OCI-LY3 (cell line): ENCODE measurements at regions not wholly inside any gene's neighbourhood (a gene's known extent, or its start where the extent isn't known, plus 50 kb on each side); places are given as distances from the start of the nearest gene placed in this dataset.

Experiments used
- CTCF ChIP-seq: fragments of 200-600, 300-600 bp; sonication (generic); IDR thresholded peaks from 2 replicates; pipeline ENCODE4 v1.5.1; 2014; ENCODE audit warnings: antibody characterized with exemption, low read length, low read depth
- EZH2phosphoT487 ChIP-seq: fragments of 200-600 bp; shearing (Covaris generic); IDR thresholded peaks from 2 replicates; pipeline ENCODE4 v1.6.1; 2018; ENCODE audit warnings: antibody characterized with exemption, mixed run types, low read depth

GRCh38 chr15:38012894-38013293 lies 78.5 kb downstream of the TMCO5A start:
- TF ChIP-seq EZH2phosphoT487 (no peak), CTCF (peak; percentile 34)
